ENCODE measurements at regions not wholly inside any gene's neighbourhood (a gene's known extent, or its start where the extent isn't known, plus 50 kb on each side); places are given as distances from the start of the nearest gene placed in this dataset.
"Not testable (repeated sequence)": the region's sequence is repeated elsewhere in the genome, so short reads cannot be mapped to it uniquely, and the experiment has no call there.

- no peak for DNase-seq
Observed at GRCh38 chr6:130494729-130495128, 128.9 kb downstream of the TMEM200A start.

DNA sequence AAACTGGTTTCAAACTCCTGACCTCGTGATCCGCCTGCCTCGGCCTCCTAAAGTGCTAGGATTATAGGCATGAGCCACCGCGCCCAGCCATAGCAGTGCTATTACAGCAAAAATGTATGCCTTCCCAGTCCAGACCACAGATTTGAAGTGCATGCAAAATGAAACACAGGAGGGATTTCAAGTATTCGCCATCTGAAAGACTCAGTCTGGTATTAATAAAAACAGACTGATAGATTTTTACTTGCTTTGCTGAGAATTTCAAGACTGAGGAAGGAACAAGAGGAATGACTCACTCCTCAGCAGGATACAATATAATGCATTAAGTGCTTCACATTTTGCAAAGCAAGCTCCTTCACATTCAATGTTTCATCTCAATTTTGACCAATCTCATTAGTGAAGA, 134.9 kb downstream of the TMEM200A start:
- no peak for DNase-seq

DNA sequence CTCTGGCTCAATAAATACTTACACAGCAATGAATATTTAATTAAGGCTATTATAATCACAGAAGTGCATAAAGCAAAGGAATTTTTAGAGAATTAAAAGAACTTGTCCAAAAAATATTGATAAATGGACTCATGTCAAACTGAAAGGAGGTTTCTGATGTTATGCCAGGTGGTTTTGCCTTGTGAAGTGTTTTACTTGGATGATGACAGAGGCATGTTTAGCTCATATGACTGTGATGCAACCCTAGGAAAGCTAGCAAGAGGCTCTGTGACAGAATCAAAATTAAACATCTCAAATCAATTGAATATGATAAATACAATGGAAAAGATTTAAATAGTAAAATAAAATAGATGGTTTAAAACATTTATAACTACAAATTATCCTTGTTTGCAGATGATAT, 137.3 kb downstream of the TMEM200A start:
- DNase-seq = no peak

DNA sequence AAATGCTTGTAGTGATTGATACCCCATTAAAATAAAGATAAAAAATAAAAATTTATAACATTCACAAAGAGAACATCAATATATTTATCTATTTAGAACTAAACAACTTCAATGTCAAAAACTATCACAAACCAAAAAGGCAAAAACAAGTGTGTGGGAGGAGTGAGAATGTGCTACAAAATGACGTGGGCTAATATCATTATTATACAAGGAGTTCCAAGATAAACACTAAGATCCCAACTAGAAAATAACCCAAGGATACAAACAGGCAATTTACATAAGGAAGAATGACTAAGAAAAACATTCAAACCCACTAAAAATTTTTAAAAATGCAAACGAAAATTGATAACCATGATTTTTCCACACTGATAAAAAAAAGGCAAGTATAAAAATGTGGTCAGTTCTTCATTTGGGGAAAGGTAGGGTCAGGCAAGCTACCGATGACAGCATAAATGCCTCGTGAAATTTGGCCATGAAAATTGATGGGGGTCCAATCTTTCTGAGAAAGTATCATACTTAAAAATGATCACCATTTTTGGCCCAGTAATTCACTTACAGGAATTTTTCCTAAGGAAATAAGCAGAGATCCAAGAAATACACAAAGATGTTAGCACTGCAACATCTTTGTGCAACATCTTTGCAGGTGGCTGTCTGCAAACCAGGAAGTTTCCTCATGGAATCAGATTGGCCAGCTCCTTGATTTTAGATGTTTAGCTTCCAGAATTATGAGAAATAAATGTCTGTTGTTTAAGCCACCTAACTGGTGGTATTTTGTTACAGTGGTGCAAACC, 140.2 kb downstream of the TMEM200A start:
- no peak for DNase-seq

GRCh38 chr6:130507005-130507665, 141.3 kb downstream of the TMEM200A start:
- DNase-seq = not testable (repeated sequence)

DNA sequence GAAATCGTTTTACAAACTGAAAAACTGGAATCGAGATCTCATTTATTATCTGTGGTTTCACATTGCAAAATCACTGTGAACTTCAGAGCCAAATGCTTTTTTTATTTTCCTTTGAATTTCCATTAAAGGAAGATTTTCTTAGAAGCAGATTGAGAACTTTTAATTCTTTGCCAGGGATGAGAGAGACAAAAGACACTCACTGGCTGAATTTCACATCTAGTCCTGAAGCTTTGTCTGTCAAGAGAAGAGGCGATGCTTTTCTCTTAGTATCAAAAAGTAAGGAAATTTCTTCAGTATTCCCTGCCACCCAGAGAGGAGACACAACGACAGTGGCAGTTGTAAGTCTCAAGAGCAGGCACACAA, 141.8 kb downstream of the TMEM200A start:
- no peak for DNase-seq

GRCh38 chr6:130513770-130514169, 148.0 kb downstream of the TMEM200A start:
- peak; percentile 87 for DNase-seq

GRCh38 chr6:130514712-130515111, 148.9 kb downstream of the TMEM200A start:
- no peak for DNase-seq

- DNase-seq = no peak
Observed at GRCh38 chr6:130515306-130515705, 149.5 kb downstream of the TMEM200A start.

DNA sequence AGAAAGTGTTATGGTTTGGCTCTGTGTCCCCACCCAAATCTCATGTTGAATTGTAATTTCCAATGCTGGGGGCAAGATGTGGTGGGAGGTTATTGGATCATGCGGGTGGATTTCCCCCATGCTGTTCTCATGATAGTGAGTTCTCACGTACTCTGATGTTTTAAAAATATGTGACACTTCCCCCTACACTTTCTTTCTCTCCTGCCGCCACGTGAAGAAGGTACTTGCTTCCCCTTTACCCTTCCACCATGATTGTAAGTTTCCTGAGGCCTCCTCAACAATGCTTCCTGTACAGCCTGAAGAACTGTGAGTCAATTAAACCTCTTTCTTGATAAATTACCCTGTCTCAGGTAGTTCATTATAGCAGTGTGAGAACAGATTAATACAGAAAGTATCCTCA, 150.8 kb downstream of the TMEM200A start:
- no peak for DNase-seq

DNA sequence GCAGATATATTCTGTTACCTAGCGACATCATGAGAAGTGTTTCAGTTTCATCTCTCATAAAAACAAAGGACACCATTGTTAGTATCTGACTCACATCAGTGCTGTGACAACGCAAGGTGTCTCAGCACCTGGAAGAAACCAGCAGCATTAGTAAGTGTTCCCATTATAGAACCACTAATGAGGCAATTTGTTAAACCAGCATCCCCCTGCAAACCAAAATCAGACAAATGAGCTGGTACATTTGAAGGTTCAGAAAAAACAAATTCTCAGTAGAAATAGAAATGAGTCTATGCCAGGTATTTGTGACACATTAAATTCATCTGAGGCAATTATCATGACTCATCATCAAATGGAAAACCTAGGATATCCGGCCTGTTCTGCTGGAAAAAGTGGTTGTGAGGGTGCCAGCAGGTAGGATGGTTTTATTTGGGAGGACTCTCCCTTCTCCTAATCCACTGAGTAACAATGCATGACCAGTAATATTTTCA, 151.7 kb downstream of the TMEM200A start:
- peak; percentile 37 for DNase-seq

- no peak for DNase-seq
Observed at GRCh38 chr6:130518588-130518987, 152.8 kb downstream of the TMEM200A start.

- no peak for DNase-seq
Observed at GRCh38 chr6:130520221-130520620, 154.4 kb downstream of the TMEM200A start.

DNA sequence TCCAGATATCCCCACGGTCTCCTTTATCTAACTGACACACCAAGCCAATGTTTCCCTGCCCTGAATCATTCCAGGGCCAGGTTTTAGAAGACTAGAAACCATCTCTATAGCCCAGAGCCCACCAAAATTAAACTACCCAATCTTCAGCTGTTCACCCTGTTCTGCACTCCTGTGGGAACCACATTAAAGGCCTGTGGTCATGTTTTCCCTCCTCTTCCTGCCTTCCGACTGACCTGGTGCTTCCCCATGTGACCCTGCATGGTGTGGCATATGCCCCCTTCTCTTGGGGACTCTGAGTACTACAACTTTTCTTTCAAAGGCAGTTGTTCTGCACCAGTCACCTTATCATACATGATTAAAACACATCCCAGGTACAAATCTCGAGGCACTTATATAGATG, 155.0 kb downstream of the TMEM200A start:
- DNase-seq = no peak

GRCh38 chr6:130524552-130524951, 158.7 kb downstream of the TMEM200A start:
- DNase-seq = no peak

GRCh38 chr6:130525408-130525807, 159.6 kb downstream of the TMEM200A start:
- no peak for DNase-seq

GRCh38 chr6:130526466-130526865, 160.6 kb downstream of the TMEM200A start:
- no peak for DNase-seq

DNA sequence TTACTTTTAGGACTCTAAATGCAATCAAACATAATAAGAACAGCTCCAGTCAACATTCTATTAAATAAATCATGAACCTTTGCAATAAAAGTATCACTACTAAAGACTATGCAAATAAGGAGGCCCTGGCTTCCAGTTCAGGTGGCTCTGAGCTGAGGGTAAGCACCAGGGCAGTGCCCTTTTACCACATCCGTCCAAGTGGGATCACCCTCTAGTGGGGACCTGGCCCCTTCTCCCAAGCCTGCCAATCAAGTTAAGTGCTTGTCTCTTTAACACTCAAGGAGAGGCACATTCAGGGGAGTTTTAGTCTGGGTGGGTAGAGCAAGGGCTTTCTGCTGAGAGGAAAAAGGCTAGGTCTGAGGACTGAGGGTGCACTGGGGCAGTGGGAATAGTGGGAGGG, 161.4 kb downstream of the TMEM200A start:
- DNase-seq = no peak

DNA sequence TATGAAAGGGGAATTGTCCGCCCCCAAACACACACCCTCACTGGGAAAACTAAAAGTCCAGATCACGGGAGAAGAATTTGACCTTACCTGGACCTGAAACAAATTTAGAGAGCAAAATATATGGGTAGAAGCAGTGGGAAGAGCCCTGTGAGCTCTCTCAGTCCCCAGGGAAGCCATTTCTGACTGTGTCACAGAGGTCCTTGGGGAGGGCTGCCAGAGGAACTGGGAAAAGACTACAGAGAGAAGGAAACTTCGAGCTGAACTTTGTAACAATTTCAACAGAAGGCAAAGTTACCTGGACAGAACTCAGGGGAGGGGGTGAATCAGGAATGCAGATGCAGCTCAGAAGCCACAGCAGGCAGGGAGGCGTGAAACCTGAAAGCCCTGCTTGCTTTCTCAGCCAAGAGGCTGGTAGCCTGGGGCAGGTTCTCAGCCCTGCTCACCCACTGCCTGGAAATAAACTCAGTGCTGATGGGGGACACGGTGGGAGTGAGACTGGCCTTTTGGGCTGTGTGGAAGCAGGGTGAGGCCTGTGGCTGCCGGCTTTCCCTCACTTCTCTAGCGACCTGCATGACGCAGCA, 163.8 kb downstream of the TMEM200A start:
- no peak for DNase-seq

DNA sequence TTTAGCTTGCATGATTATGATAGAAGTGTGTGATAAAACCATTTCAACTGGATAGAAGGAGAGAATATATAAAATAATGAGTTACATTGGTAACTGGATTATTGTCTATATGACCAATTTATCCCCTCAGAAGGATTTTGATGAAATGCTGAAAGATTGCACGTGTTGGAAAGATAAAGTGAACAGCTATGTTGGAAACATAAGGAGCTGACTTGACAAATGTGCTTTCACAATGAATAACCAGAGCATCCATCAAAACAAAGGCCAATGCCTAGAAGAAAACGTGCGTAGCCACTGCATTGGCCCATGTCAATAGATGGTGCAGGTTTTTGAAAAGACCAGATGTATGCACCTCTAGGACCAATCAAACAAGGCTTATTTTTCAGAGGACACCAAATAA, 168.8 kb downstream of the TMEM200A start:
- DNase-seq = no peak

GRCh38 chr6:130535242-130535641, 169.4 kb downstream of the TMEM200A start:
- no peak for DNase-seq

GRCh38 chr6:130537447-130537846, 171.6 kb downstream of the TMEM200A start:
- no peak for DNase-seq

DNA sequence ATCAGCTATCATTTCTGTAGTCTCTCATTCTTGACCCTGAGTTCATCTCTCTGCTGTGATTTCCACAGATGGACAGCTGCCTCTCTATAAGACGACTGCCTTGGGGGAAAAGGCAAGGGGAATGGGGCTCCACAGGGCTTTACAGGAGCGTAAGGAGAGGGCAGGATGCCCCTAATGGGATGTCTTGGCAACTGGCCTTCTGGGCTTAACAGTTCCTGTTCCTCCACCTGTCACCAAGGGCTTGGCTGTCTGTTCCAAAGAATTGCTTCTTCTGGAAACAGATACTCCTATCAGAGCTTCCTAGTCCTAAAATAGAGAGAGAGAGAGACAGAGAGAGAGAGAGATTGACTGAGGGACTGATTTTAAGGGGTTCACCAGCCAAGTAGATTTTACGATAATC, 181.9 kb downstream of the TMEM200A start:
- DNase-seq = no peak

DNA sequence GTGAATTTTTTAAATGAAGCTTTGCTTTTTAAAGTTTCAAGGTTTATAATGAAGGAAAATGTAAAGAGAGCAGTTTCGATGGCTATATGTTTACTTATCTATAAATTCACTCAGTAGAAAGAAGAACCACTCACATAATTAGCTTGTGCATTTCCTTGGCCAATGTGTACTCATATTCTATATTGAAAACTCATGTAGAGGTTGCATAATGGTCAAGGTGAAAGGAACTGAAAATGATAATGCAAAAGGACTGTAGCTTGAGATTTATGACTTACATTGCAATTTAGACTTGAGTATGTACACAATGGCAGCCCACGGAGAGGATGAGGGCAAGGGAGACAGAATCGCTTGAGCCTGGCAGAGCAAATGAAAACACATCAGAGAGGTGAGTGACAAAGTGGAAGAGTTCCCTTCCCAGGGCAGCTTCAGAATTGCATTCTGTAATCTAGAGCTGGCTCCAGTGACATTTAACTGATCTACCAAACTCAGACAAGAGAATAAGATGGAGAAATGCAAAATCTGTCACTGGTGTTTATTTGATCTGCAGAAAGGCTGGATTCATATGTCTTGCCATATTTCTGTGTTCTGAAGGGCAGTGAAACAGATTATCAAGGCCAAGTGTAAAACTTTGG, 191.8 kb downstream of the TMEM200A start:
- no peak for DNase-seq
